Retinal pigment epithelial cell (primary cell): ENCODE measurements at regions not wholly inside any gene's neighbourhood (a gene's known extent, or its start where the extent isn't known, plus 50 kb on each side); places are given as distances from the start of the nearest gene placed in this dataset.

Source experiments
- DNase-seq: peaks from one replicate; pipeline ENCODE4 v3.0.0-alpha.2; 2010; ENCODE audit warnings: low read depth
- H3K4me3 ChIP-seq: 2 replicates; pipeline ENCODE4 v1.5.1; 2011; ENCODE audit warnings: mild to moderate bottlenecking, low read length, control low read depth, moderate library complexity
- CTCF ChIP-seq: conservative IDR thresholded peaks from 2 replicates; pipeline ENCODE4 v1.5.1; 2011; ENCODE audit warnings: low read depth, low read length, control low read depth, inconsistent platforms

GRCh38 chr14:83395321-83395720 is 1861.7 kb upstream of the SEL1L start:
- no peak for DNase-seq
- TF ChIP-seq CTCF, result no peak
- no peak overlapping the region for H3K4me3 ChIP-seq

- DNase-seq, result no peak
- TF ChIP-seq CTCF, result no peak
- no peak overlapping the region for H3K4me3 ChIP-seq
These were observed 1882.8 kb upstream of the SEL1L start for GRCh38 chr14:83416476-83416875.

- peak; percentile 21 for DNase-seq
- no peak for TF ChIP-seq CTCF
- no peak overlapping the region for H3K4me3 ChIP-seq
These were observed 1885.8 kb upstream of the SEL1L start for GRCh38 chr14:83419420-83419819.

- H3K4me3 ChIP-seq, result no peak overlapping the region
- no peak for DNase-seq
- TF ChIP-seq CTCF, result no peak
These were observed 1888.1 kb upstream of the SEL1L start for GRCh38 chr14:83421711-83422110.

- DNase-seq, result peak; percentile 51
- H3K4me3 ChIP-seq, result no peak overlapping the region
- TF ChIP-seq CTCF, result no peak
These were observed 1891.5 kb upstream of the SEL1L start for GRCh38 chr14:83425138-83425537.

GRCh38 chr14:83425706-83426105 is 1892.1 kb upstream of the SEL1L start:
- DNase-seq, result no peak
- no peak for TF ChIP-seq CTCF
- no peak overlapping the region for H3K4me3 ChIP-seq

GRCh38 chr14:83433618-83434017 is 1900.0 kb upstream of the SEL1L start:
- H3K4me3 ChIP-seq, result no peak overlapping the region
- DNase-seq, result no peak
- no peak for TF ChIP-seq CTCF
